DMS 273 (cell line): ENCODE measurements at regions not wholly inside any gene's neighbourhood (a gene's known extent, or its start where the extent isn't known, plus 50 kb on each side); places are given as distances from the start of the nearest gene placed in this dataset.

ENCODE experiments used
- DNase-seq: peaks from one replicate; lab custom pipeline; 2025; ENCODE audit not compliant: unreplicated experiment; lab: John Stamatoyannopoulos, UW

GRCh38 chr4:175427751-175428150 is 384.3 kb downstream of the GPM6A start:
- no peak for DNase-seq

- DNase-seq, result no peak
These were observed 380.4 kb downstream of the GPM6A start for GRCh38 chr4:175431694-175432093.

- peak; percentile 52 for DNase-seq
These were observed 376.7 kb downstream of the GPM6A start for GRCh38 chr4:175435381-175435783.

- no peak for DNase-seq
These were observed 375.9 kb downstream of the GPM6A start for GRCh38 chr4:175436196-175436595.

- DNase-seq, result no peak
These were observed 371.3 kb downstream of the GPM6A start for GRCh38 chr4:175440786-175441185.

GRCh38 chr4:175441256-175441655 is 370.8 kb downstream of the GPM6A start:
- no peak for DNase-seq

GRCh38 chr4:175443547-175443946 is 368.5 kb downstream of the GPM6A start:
- DNase-seq, result no peak

GRCh38 chr4:175444512-175444911 is 367.6 kb downstream of the GPM6A start:
- no peak for DNase-seq

GRCh38 chr4:175447016-175447415 is 365.0 kb downstream of the GPM6A start:
- no peak for DNase-seq

- no peak for DNase-seq
These were observed 361.6 kb downstream of the GPM6A start for GRCh38 chr4:175450446-175450845.

GRCh38 chr4:175451238-175451965 is 360.7 kb downstream of the GPM6A start:
- no peak for DNase-seq

- DNase-seq, result no peak
These were observed 358.6 kb downstream of the GPM6A start for GRCh38 chr4:175453456-175453855.

- no peak for DNase-seq
These were observed 355.9 kb downstream of the GPM6A start for GRCh38 chr4:175456131-175456530.

GRCh38 chr4:175457956-175458355 is 354.1 kb downstream of the GPM6A start:
- no peak for DNase-seq

GRCh38 chr4:175459571-175459970 is 352.5 kb downstream of the GPM6A start:
- DNase-seq, result no peak

- DNase-seq, result no peak
These were observed 351.6 kb downstream of the GPM6A start for GRCh38 chr4:175460414-175460813.

GRCh38 chr4:175469514-175469913 is 342.6 kb downstream of the GPM6A start:
- DNase-seq, result no peak

- no peak for DNase-seq
These were observed 341.9 kb downstream of the GPM6A start for GRCh38 chr4:175470131-175470530.

GRCh38 chr4:175480404-175480803 is 331.7 kb downstream of the GPM6A start:
- no peak for DNase-seq

GRCh38 chr4:175499735-175500352 is 312.2 kb downstream of the GPM6A start:
- DNase-seq, result no peak

GRCh38 chr4:175504318-175504717 is 307.7 kb downstream of the GPM6A start:
- DNase-seq, result no peak

GRCh38 chr4:175509320-175509719 is 302.7 kb downstream of the GPM6A start:
- DNase-seq, result peak; percentile 33

GRCh38 chr4:175511861-175512260 is 300.2 kb downstream of the GPM6A start:
- no peak for DNase-seq
